HG03457 (cell line): ENCODE measurements at regions not wholly inside any gene's neighbourhood (a gene's known extent, or its start where the extent isn't known, plus 50 kb on each side); places are given as distances from the start of the nearest gene placed in this dataset.
"Not testable (repeated sequence)": the region's sequence is repeated elsewhere in the genome, so short reads cannot be mapped to it uniquely, and the experiment has no call there.

Experiments
- ATAC-seq: cut with Tn5 transposase; IDR thresholded peaks from one replicate; pipeline ENCODE4 v1.9.1; 2021; ENCODE audit warnings: moderate number of reproducible peaks; ENCODE audit not compliant: unreplicated experiment

GRCh38 chr3:72052841-72053409 is 268.0 kb upstream of the PROK2 start:
- ATAC-seq: no peak

GRCh38 chr3:72050771-72051170 is 265.8 kb upstream of the PROK2 start:
- no peak for ATAC-seq

DNA sequence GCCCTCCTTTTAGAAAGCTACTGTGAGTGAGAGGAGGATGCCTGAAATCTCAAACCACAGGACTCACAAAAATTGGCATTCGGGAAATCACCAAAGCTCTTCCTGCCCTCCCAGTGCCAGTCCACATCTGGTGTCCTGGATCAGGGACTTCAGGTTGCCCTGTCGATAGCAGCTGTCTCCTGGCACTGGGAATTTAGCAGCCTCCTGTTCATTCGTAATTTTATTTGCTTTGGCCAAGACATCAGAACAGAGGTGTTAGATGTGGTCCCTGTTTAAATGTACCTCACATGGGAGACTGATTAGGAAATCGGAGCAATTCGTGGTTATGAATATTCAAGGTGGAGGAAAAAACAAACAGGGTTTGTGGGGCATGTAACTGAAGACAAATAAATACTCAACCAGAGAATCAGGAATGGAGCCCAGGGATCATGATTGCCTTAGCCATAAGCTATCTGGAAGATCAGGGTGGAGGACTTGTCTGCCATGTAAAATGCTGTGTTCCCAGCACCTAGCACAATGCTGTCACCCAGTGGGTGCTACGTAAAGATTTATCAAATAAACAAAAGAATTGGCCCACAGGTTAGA is 265.2 kb upstream of the PROK2 start:
- no peak for ATAC-seq

GRCh38 chr3:72049300-72049699 is 264.4 kb upstream of the PROK2 start:
- ATAC-seq: no peak

DNA sequence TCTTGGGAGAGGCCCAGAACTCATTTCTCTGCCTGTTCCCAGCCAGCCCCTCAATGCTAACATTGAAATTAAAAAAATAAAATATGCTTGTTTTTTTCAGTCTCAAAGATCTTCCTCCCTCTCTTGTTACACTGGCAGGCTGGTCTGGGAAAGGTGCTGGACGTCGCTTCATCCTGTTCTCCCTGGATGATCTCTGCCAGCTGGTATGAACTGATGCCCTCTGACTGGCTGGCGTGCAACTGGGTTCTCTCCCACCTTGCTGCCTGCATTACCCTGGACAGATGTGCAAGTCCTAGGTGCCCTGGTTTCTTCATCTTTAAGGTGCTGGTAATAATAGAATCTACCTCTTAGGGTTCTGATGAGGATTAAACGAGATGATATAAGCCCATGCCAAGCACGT is 263.9 kb upstream of the PROK2 start:
- ATAC-seq: no peak

GRCh38 chr3:72047221-72047871 is 262.4 kb upstream of the PROK2 start:
- no peak for ATAC-seq

DNA sequence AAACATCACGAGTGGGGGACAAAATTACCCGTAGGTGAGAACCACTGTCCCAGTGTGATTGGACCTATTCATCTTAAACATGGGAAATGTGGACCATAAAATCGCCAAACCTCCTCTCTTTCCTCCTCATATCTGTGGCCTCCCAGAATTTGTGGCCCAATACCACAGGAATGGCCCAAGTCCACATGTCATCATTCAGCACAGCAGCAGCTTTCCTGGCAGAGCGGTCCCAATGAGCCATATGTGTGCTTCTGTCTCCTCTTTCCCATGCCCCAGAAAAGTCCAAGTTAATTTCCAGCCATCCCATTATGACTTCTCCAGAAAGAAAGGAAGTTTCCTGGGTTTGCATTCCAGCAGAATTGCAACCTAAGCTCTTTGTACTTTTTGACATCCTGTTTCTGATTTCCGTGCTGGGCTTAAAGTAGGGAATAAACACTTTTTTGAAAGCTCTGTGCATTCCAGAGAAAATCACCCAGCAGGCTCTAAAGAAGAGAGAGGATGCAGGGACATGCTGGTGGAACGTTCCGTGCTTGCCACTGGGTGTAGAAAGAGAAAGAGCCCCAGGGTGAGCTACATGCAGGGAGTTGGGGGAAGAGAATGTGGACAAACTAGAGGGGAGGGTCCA is 259.4 kb upstream of the PROK2 start:
- no peak for ATAC-seq

- ATAC-seq: no peak
Measured at GRCh38 chr3:72043204-72044133, 258.5 kb upstream of the PROK2 start.

DNA sequence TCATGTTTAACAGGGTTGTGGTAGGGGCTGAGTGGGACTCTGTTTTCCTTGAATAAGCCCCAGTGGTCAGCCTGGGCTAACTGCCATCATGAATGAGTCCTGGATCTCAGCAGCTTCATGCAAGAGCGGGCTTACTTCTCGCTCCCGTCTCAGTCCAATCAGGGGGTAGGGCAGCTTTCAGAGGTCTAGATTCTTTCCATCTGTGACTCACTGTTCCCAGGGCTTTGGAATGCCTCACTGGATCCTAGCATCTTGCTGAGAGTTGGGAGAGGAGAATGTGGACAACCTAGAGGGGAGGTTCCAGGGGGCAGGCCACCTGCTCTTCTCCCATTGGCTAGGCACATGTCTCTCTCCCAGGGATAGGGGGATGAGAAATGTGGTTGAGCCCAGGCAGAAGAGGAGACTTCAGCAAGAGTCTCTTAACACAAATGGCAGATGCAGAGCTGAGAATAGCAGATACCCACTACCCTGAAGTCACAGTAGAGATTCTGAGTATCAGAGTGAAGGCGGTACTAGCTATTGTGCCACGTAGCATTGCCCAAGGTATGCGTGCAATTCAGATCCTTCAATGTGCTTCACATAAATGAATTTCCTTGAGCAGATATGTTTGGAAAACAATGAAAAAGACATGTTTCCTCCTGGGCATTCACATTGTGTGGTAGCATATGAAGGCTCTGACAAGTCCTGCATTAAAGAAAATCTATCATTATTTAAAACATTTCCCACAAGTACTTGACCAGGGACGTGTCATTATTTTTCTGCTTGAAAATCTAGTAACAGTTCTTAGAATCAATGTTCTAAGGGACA is 257.7 kb upstream of the PROK2 start:
- ATAC-seq: no peak

- no peak for ATAC-seq
Measured at GRCh38 chr3:72041511-72041910, 256.6 kb upstream of the PROK2 start.

GRCh38 chr3:72041076-72041475 is 256.1 kb upstream of the PROK2 start:
- no peak for ATAC-seq

GRCh38 chr3:72039677-72040076 is 254.7 kb upstream of the PROK2 start:
- ATAC-seq: no peak

GRCh38 chr3:72036899-72037298 is 252.0 kb upstream of the PROK2 start:
- ATAC-seq: no peak

DNA sequence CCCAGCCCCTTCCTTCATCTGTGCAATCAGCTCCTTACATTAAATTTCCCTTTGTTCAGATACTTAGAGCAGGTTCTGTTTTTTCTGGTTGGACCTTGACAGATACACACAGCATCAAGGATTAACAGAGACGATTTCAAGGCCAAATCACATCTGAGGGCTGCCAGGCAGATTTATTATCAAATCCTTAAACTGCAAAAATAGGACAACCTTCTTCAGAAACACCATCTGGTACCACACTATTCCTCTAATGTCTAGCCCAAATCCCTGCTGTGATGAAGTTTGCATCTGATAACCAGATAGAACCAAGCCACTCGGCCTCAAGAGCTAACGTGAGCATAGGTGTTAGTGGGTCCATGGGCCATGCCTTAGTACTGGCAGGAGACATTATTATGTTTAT is 250.7 kb upstream of the PROK2 start:
- no peak for ATAC-seq

GRCh38 chr3:72034986-72035385 is 250.0 kb upstream of the PROK2 start:
- ATAC-seq: no peak

DNA sequence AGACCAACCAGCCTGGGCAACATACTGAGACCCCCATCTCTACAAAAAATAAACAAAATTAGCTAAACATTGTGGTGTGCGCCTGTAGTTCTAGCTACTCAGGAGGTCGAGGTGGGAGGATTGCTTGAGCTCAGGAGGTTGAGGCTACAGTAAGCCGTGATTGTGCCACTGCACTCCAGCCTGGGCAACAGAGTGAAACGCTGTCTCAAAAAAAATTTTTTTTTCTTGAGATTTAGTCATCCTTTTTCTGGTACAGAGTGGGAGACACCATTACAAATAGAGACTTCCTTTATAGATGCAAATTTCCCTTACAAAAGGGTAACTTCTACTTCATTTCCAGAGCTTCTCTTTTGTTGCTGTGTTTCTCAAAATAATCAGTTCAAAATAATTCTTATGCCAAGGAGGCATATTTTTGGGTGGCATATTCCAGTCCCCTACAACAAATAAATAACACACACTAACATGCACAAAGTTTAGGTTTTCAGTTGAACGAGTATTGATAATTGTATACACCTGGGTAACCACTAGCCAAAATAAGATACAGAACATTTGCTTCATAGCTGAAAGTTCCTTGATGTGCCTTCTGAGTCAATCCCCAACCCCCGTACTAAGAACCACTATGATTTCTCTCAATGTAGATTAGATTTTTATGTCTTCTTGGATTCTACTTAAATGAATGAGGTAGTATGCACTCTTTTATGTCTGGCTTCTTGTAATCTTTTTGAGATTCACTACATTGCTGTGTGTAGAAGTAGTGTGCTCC is 248.9 kb upstream of the PROK2 start:
- no peak for ATAC-seq

GRCh38 chr3:72032441-72033135 is 247.6 kb upstream of the PROK2 start:
- no peak for ATAC-seq

DNA sequence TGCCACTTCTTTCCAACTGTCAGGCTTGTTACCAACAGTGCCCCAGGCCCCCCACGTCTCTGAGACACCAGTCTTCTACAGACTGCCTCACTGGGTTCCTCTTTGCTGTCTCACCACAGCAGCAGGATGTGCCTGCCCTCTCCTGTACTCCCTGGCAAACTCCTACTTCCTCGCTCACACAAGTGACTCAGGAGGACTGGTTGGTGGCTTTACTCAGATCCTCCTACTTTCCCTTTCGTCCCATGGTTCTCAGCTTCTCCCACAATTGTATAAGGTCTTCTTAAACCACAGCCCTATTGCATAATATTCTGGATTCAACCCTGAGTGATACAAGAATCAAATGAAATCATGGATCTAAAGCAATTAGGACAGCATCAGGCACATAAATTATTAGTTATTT is 246.6 kb upstream of the PROK2 start:
- no peak for ATAC-seq

DNA sequence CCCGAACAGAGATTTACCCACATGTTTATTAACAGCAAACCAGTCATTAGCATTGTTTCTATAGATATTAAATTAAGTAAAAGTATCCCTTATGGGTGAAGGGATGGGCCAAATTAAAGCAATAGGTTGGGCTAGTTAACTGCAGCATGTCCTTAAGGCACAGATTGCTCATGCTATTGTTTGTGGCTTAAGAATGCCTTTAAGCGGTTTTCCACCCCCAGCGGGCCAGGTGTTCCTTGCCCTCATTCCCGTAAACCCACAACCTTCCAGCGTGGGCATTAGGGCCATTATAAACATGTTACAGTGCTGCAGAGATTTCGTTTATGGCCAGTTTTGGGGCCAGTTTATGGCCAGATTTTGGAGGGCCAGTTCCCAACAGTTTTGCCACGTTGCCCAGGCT is 245.3 kb upstream of the PROK2 start:
- ATAC-seq: not testable (repeated sequence)
